GM10248 (cell line): ENCODE measurements at regions not wholly inside any gene's neighbourhood (a gene's known extent, or its start where the extent isn't known, plus 50 kb on each side); places are given as distances from the start of the nearest gene placed in this dataset.

Source experiments
- CTCF ChIA-PET: fragments of 300-600 bp; sonication (Branson Sonifier 250); formaldehyde crosslinking; extraction: SDS; loops from one replicate; lab custom pipeline; 2021; ENCODE audit warnings: antibody characterized with exemption; lab: Yijun Ruan, JAX
- POLR2A ChIA-PET: fragments of 350-650 bp; sonication (Branson Sonifier 250); formaldehyde crosslinking; extraction: SDS; loops from one replicate; lab custom pipeline; 2020; ENCODE audit warnings: antibody characterized with exemption; lab: Yijun Ruan, JAX
- DNase-seq: peaks from one replicate; pipeline ENCODE4 v3.0.0; 2012; ENCODE audit errors: extremely low spot score
- TF ChIP-seq, protein P1 (sequence below): IDR thresholded peaks from 2 replicates; pipeline ENCODE4 v1.5.1; 2012; ENCODE audit warnings: mild to moderate bottlenecking, low read depth; ENCODE audit errors: extremely low read depth, missing control alignments, control extremely low read depth

DNA sequence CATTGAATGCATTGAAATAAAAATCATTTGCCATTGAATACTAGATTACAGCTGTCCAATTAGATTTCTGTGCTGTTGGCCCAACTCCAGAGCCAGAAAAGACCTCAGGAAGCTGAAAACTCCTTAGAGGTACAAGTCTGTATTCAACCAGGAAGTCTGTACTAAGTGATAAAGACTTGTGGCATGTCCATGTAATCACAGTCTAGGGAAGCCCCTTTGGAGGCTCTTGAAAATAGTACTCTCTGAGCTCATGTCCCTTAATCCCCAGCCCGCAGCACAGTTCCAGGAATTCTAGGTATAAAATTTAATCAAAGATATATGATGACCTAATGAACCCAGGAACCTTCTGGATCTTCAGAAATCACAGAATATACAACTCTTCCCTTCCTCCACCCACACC, 279.4 kb downstream of the RSL24D1 start:
- POLR2A ChIA-PET: no interaction called here
- TF ChIP-seq, protein P1, sequence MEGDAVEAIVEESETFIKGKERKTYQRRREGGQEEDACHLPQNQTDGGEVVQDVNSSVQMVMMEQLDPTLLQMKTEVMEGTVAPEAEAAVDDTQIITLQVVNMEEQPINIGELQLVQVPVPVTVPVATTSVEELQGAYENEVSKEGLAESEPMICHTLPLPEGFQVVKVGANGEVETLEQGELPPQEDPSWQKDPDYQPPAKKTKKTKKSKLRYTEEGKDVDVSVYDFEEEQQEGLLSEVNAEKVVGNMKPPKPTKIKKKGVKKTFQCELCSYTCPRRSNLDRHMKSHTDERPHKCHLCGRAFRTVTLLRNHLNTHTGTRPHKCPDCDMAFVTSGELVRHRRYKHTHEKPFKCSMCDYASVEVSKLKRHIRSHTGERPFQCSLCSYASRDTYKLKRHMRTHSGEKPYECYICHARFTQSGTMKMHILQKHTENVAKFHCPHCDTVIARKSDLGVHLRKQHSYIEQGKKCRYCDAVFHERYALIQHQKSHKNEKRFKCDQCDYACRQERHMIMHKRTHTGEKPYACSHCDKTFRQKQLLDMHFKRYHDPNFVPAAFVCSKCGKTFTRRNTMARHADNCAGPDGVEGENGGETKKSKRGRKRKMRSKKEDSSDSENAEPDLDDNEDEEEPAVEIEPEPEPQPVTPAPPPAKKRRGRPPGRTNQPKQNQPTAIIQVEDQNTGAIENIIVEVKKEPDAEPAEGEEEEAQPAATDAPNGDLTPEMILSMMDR: no peak
- no peak for DNase-seq
- CTCF ChIA-PET: no interaction called here

DNA sequence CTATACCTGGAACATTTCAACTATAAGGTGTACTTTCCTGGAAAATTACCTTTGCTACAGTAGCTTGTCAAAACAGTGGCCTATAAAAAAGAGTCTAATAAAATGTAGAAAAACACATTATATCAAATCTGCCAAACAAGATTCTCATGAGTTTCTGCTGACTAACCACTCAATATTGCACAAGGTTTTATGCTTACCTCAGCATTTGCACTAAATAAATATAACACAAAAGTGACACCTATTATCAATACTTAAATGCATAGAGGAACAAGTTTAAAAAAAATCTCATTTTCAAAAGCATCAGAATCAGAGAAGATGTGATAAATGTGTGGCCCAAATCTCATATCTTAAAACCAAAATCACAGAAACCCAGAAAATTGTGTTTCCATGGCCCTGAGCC, 281.4 kb downstream of the RSL24D1 start:
- no peak for DNase-seq
- TF ChIP-seq, protein P1: no peak
- ChIA-PET POLR2A (no interaction called here), CTCF (no interaction called here)

DNA sequence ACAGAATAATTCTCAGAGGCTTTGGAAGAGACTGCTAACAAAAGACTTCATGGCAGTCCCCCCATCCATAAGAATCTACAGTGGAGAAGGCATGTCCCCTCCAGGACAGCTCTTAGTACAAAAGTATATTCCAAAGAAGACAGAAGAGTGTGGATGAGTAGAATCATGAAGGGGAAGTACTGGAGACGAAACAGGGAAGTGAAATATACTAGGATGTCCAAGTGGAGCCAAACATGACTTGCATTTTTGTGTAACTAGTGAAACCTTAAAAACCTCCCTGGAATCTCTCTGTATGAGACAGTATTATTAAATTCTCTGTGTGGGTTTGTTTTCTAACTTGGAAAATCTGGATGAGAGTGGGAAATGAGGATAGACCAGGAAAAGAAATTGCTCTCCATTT, 312.4 kb downstream of the RSL24D1 start:
- CTCF ChIA-PET: no interaction called here

DNA sequence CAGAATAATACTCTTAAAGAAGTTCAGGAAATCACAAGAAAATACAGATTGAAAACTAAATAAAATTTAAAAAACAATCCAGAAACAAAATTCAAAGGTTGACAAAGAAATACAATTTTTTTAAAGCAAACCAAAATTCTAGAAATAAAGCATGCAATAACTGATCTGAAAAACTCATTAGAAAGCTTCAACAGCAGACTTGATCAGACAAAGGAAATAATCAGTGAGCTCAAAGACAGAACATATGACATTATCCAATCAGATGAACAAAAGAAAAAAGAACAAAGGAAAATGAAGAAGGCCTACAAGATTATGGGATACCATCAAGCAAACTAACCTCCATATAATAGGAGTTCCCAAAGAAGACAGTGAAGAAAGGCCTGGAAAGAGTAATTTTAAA, 336.8 kb downstream of the RSL24D1 start:
- CTCF ChIA-PET: no interaction called here
- DNase-seq: no peak
- TF ChIP-seq, protein P1: no peak
- POLR2A ChIA-PET: interaction anchor here (0.6 kb wide), 1 partner anchor 335 kb away, joined by 6 read pairs; no protein-coding TSS in a partner anchor

More for the DNA sequence above, 312.4 kb downstream of the RSL24D1 start:
- no peak for DNase-seq
- POLR2A ChIA-PET: no interaction called here
- TF ChIP-seq, protein P1: no peak

DNA sequence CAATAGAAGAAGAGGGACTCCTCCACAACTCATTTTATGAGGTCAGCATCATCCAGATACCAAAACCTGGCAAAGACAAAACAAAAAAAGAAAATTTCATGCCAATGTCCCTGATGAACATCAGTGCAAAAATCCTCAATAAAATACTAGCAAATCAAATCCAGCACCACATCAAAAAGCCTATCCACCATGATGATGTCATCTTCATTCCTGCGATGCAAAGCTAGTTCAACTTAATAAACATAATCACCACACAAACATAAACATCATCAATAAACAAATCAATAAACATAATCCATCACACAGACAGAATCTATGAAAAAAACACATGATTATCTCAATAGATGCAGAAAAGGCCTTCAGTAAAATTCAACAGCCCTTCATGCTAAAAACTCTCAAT, 342.1 kb downstream of the RSL24D1 start:
- DNase-seq: no peak
- CTCF ChIA-PET: no interaction called here
- TF ChIP-seq, protein P1: no peak
- POLR2A ChIA-PET: no interaction called here

DNA sequence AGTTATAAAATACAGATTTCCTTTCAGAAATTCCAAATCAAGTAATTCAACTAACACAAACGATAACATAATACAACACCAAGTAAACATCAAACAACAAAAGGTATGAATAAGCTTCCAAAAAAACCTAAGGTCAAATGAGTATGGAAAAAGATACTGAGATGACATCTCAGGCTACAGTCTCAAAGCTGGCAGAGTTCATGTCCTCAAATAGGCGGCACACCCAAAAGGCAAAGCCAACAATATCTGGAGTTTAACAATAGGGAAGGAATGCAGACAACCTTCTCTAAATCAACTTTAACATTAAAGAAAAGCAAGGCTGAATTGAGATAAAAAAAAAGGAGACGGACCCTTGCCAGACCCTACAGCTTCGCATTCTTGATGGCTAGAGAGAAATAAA, 346.6 kb downstream of the RSL24D1 start:
- TF ChIP-seq, protein P1: no peak
- ChIA-PET POLR2A (no interaction called here), CTCF (no interaction called here)
- DNase-seq: no peak

DNA sequence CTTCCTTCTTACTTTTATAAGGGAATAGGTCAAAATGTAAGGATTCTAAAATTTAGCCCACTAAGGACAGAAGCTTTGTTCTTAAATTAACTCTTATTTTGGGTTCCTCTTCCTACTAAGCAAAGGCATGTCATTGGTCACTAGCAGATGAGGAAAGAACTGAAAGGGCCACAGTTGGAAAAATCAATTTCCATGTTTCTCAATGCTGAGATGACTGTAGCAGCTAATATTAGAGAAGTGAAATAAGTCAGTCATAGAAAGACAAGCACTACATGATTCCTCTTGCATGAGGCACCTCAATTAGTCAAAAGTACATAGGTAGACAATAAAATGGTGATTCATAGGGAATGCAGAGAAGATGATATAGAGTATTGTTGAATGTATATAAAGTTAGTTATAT, 353.7 kb downstream of the RSL24D1 start:
- DNase-seq: no peak
- TF ChIP-seq, protein P1: no peak
- ChIA-PET CTCF (no interaction called here), POLR2A (no interaction called here)
